ENCODE measurements at regions not wholly inside any gene's neighbourhood (a gene's known extent, or its start where the extent isn't known, plus 50 kb on each side); places are given as distances from the start of the nearest gene placed in this dataset.

DNA sequence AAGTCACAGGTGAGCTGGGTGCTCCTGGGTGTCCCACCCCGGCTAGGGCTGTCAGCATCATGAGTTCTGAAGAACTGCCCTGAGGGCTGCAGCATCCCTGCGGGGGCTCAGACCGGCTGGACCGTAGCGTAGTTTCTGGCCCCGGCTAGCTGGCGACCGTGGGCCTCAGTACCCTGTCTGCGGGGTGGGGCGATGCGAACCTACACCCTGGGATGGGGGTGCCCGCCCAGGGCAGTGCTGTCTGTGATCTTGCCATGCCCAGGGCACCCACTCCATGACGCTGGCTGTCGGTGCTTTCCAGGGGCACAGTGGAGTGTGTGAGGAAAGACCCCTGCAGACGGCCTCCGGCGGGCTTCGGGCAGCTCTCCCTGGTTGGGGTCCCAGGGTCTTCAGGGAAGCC lies 66.5 kb upstream of the IRX4 start:
- Mint-ChIP-seq H3K27me3 (ENCODE audit: insufficient read depth, unreplicated experiment) (no peaks in the 10 kb centered on the region), H3K4me1 (ENCODE audit: insufficient read depth, unreplicated experiment) (peaks cover 28% of the 10 kb centered on the region), H3K36me3 (ENCODE audit: insufficient read depth, unreplicated experiment) (peaks cover 31% of the 10 kb centered on the region), H3K4me3 (ENCODE audit: unreplicated experiment) (peak overlapping the region; percentile 67), H3K9me3 (ENCODE audit: unreplicated experiment) (no peaks in the 10 kb centered on the region), H3K27ac (ENCODE audit: low read depth, unreplicated experiment) (peak overlapping the region; percentile 96)
- ChIA-PET CTCF (interaction anchor here (1.1 to 1.4 kb wide), 4 partner anchors 9 to 149 kb away, joined by 4 to 5 read pairs (median 4); no protein-coding TSS in a partner anchor), POLR2A (interaction anchor here (0.6 to 5.8 kb wide), 12 partner anchors 9 to 1265 kb away, joined by 3 to 144 read pairs (median 9); partner anchors contain the start of gene IRX4)
- TF ChIP-seq, protein P1, sequence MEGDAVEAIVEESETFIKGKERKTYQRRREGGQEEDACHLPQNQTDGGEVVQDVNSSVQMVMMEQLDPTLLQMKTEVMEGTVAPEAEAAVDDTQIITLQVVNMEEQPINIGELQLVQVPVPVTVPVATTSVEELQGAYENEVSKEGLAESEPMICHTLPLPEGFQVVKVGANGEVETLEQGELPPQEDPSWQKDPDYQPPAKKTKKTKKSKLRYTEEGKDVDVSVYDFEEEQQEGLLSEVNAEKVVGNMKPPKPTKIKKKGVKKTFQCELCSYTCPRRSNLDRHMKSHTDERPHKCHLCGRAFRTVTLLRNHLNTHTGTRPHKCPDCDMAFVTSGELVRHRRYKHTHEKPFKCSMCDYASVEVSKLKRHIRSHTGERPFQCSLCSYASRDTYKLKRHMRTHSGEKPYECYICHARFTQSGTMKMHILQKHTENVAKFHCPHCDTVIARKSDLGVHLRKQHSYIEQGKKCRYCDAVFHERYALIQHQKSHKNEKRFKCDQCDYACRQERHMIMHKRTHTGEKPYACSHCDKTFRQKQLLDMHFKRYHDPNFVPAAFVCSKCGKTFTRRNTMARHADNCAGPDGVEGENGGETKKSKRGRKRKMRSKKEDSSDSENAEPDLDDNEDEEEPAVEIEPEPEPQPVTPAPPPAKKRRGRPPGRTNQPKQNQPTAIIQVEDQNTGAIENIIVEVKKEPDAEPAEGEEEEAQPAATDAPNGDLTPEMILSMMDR (IDR thresholded peaks at IDR 0.05; ENCODE audit: unreplicated experiment), result no peak
- TSS peak; percentile 61 for BruUV-seq (replicated peaks)
- intact Hi-C loops (cut with micrococcal nuclease), result loop anchor here (2.0 kb wide), 1 partner anchor 64 kb away; no protein-coding TSS in a partner anchor
- no peak for DNase-seq (ENCODE audit: unreplicated experiment)

DNA sequence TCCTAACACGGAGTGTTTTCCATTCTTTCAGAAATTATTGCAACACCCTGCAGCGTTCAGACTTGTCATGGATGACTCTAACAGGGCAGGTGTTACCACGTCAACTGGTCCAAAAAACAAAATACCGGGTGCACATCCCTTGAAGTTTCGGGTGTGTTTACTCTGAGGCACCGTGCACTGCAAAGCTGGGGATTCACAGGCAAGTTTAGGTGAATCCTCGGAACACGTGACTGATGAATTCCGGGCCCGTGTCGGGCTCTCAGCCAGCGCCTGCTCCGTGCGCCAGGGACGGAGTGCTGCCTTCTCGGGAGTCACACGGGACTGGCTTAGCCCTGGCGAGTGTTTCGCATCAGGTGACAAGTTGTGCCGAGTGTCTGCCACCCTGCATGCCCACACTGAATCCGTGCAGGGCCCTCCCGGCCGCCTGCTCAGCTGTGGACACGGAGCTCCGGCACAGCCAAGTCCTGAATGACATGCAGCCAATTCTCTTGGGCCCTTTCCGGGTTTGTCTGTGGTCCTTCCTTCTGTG lies 66.0 kb upstream of the IRX4 start:
- Mint-ChIP-seq H3K27ac (ENCODE audit: low read depth, unreplicated experiment) (peak overlapping the region; percentile 96), H3K4me3 (ENCODE audit: unreplicated experiment) (peak overlapping the region; percentile 67), H3K27me3 (ENCODE audit: insufficient read depth, unreplicated experiment) (no peaks in the 10 kb centered on the region), H3K4me1 (ENCODE audit: insufficient read depth, unreplicated experiment) (peaks cover 28% of the 10 kb centered on the region), H3K9me3 (ENCODE audit: unreplicated experiment) (no peaks in the 10 kb centered on the region), H3K36me3 (ENCODE audit: insufficient read depth, unreplicated experiment) (peaks cover 31% of the 10 kb centered on the region)
- CTCF ChIA-PET, result interaction anchor here (1.4 kb wide), 3 partner anchors 10 to 146 kb away, joined by 4 to 5 read pairs (median 4); no protein-coding TSS in a partner anchor
- POLR2A ChIA-PET, result interaction anchor here (0.6 to 5.8 kb wide), 20 partner anchors 10 to 1650 kb away, joined by 3 to 144 read pairs (median 4); partner anchors contain the start of genes IRX4 and NDUFS6
- peak; percentile 93 for DNase-seq (ENCODE audit: unreplicated experiment)
- intact Hi-C loops (cut with micrococcal nuclease), result loop anchor here (2.0 kb wide), 1 partner anchor 64 kb away; no protein-coding TSS in a partner anchor
- BruUV-seq (replicated peaks), result no TSS peak
- TF ChIP-seq, protein P1 (IDR thresholded peaks at IDR 0.05; ENCODE audit: unreplicated experiment), result no peak

DNA sequence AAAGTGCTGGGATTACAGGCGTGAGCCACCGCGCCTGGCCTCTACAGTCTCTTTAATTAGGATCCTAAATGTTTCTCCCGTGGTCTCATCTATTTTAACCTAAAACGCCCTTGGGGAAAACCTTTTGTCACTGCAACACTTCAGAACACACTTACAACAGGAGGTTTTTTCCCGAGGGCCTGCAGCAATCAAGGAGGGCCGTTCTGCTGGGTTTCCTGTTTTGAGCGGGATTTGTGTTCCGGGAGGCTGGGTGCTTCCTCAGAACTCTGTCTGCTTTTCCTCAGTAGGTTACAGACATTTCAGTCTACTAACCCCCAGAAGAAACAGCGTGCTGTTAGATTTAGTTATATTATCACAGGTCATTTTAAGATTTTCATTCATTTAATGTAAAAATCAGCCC lies 65.4 kb upstream of the IRX4 start:
- peak overlapping the region; percentile 67 for H3K4me3 Mint-ChIP-seq (ENCODE audit: unreplicated experiment)
- TF ChIP-seq, protein P1 (IDR thresholded peaks at IDR 0.05; ENCODE audit: unreplicated experiment), result no peak
- peaks cover 27% of the 10 kb centered on the region for H3K36me3 Mint-ChIP-seq (ENCODE audit: insufficient read depth, unreplicated experiment)
- no TSS peak for BruUV-seq (replicated peaks)
- no peaks in the 10 kb centered on the region for H3K9me3 Mint-ChIP-seq (ENCODE audit: unreplicated experiment)
- ChIA-PET POLR2A (interaction anchor here (0.6 to 5.8 kb wide), 16 partner anchors 11 to 1651 kb away, joined by 3 to 144 read pairs (median 4); partner anchors contain the start of genes IRX4 and NDUFS6), CTCF (interaction anchor here (1.4 kb wide), 1 partner anchor 145 kb away, joined by 4 read pairs; no protein-coding TSS in a partner anchor)
- no peaks in the 10 kb centered on the region for H3K27me3 Mint-ChIP-seq (ENCODE audit: insufficient read depth, unreplicated experiment)
- DNase-seq (ENCODE audit: unreplicated experiment), result no peak
- peak overlapping the region; percentile 96 for H3K27ac Mint-ChIP-seq (ENCODE audit: low read depth, unreplicated experiment)
- H3K4me1 Mint-ChIP-seq (ENCODE audit: insufficient read depth, unreplicated experiment), result peaks cover 28% of the 10 kb centered on the region
- intact Hi-C loops (cut with micrococcal nuclease), result loop anchor here (2.0 kb wide), 1 partner anchor 63 kb away; no protein-coding TSS in a partner anchor

DNA sequence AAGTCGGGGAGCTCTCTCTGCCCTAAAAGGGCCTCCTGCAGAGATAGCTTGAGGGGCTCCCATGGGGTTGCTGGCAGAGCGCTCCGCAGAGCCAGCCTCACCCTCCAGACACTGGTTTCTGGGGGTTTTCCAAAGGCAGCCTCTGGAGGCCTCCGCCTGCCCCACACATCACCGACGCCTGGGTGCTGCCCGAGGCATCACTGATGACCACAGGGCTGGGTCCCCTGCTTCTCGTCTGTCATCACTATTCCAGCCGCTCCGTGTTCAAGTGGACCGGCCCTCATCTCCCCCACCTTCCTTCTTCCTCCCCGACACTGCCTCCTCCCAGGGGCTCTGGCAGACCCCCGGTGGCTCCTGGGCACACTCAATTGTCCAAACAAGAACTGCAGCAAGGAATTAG lies 64.1 kb upstream of the IRX4 start:
- H3K4me3 Mint-ChIP-seq (ENCODE audit: unreplicated experiment), result no peak overlapping the region
- H3K9me3 Mint-ChIP-seq (ENCODE audit: unreplicated experiment), result no peaks in the 10 kb centered on the region
- ChIA-PET POLR2A (interaction anchor here (0.7 to 5.8 kb wide), 4 partner anchors 10 to 60 kb away, joined by 3 to 144 read pairs (median 68); partner anchors contain the start of gene IRX4), CTCF (interaction anchor here (0.7 kb wide), 1 partner anchor 8 kb away, joined by 3 read pairs; no protein-coding TSS in a partner anchor)
- intact Hi-C loops (cut with micrococcal nuclease), result no loop called here
- BruUV-seq (replicated peaks), result no TSS peak
- peaks cover 26% of the 10 kb centered on the region for H3K4me1 Mint-ChIP-seq (ENCODE audit: insufficient read depth, unreplicated experiment)
- no peak overlapping the region for H3K27ac Mint-ChIP-seq (ENCODE audit: low read depth, unreplicated experiment)
- DNase-seq (ENCODE audit: unreplicated experiment), result no peak
- H3K27me3 Mint-ChIP-seq (ENCODE audit: insufficient read depth, unreplicated experiment), result no peaks in the 10 kb centered on the region
- TF ChIP-seq, protein P1 (IDR thresholded peaks at IDR 0.05; ENCODE audit: unreplicated experiment), result no peak
- peaks cover 30% of the 10 kb centered on the region for H3K36me3 Mint-ChIP-seq (ENCODE audit: insufficient read depth, unreplicated experiment)

Measured in MCF 10A (cell line).